Uterus (tissue), 3 donors: ENCODE measurements at regions not wholly inside any gene's neighbourhood (a gene's known extent, or its start where the extent isn't known, plus 50 kb on each side); places are given as distances from the start of the nearest gene placed in this dataset.

Experiments
- DNase-seq, 2 donors: peaks; one replicate each; pipeline ENCODE4 v3.0.0-alpha.2; 2019 to 2020
- H3K27ac ChIP-seq, 2 donors: fragments of 200-600 bp; sonication (generic); 1 replicate in 1 of 2; 2 replicates in 1 of 2; pipeline ENCODE4 v1.5.1; 2016 to 2018
- H3K27me3 ChIP-seq, 2 donors: fragments of 200-600 bp; sonication (generic); one replicate each; pipeline ENCODE4 v1.5.1; 2018 to 2019; ENCODE audit warnings: control low read depth in 1 of 2
- H3K36me3 ChIP-seq, 2 donors: fragments of 200-600 bp; sonication (generic); one replicate each; pipeline ENCODE4 v1.5.1; 2019; ENCODE audit warnings: control low read depth in 1 of 2
- H3K4me1 ChIP-seq, 2 donors: fragments of 200-600 bp; sonication (generic); one replicate each; pipeline ENCODE4 v1.5.1; 2018 to 2019; ENCODE audit warnings: control low read depth in 1 of 2
- H3K4me3 ChIP-seq, 2 donors: fragments of 200-600 bp; sonication (generic); 1 replicate in 1 of 2; 2 replicates in 1 of 2; pipeline ENCODE4 v1.5.1; 2018 to 2019; ENCODE audit warnings: mild to moderate bottlenecking in 1 of 2
- H3K9me3 ChIP-seq, 2 donors: fragments of 200-600 bp; sonication (generic); one replicate each; pipeline ENCODE4 v1.5.1; 2019; ENCODE audit warnings: control low read depth in 1 of 2
- POLR2A ChIP-seq, 2 donors: fragments of 450-650 bp; IDR thresholded peaks; one replicate each; pipeline ENCODE4 v1.6.1; 2016; ENCODE audit warnings: antibody characterized with exemption in 2 of 2, mild to moderate bottlenecking in 1 of 2, moderate library complexity in 1 of 2
- intact Hi-C: fragments of 100-400 bp; cut with DNase I; formaldehyde crosslinking; loops from one replicate; pipeline ENCODE4 v1.15.1; 2023; ENCODE audit warnings: low total_unique reads
- TF ChIP-seq, protein P1 (sequence below), 4 experiments: fragments of 200-600 bp in 2 of 4; fragments of 450-650 bp in 2 of 4; sonication (generic) in 2 of 4; IDR thresholded peaks; one replicate each; pipeline ENCODE4 v1.5.1; 2016 to 2019; ENCODE audit warnings: antibody characterized with exemption in 4 of 4, mild to moderate bottlenecking in 2 of 4, moderate library complexity in 1 of 4
- donor health status: DM: yes; HTN: yes; CAD: no.

DNA sequence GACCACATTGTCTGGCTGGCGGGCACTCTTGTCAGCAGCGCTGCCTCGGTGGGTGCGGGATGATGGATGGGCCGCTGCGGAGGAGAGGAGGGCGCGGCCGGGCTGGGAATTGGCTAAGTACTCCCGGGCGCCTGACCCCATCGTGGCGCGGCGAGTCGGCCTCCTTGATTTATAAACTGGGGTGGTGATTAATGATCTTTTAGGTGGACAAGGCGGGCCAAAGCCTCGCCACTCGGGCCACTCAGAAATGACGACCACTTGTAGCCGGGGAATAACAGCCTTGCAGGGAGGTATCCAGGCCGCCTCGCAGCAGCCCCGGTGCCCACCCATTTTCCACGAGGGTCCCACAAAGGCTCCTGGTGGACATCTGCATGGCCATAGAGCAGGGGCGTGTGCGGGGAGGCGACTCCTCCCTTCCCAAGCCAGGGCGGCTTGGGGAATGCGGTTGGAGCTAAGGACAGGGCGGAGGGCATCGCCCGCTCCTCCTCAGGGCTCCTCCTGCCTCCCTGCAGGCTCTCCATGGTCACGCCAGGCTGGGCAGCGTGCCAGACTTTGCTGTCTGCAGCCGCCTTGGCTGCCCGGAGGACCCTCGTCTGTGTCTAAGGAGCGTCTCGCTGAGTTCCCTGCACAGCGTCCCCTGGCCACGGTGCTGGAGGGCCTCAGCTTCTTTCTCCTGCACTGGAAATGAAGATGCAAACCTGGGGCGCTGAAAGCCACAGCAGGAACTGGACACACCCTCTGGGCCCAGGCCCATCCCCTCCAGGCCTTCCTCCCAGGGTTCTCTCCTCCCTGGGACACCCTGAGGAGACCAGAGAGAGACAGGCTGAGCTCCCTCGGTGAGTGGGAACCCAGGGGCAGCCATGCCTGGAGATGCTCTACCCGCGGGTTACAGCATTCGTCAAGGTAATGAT lies 287.4 kb upstream of the IRX4 start:
- no peaks in the 10 kb centered on the region for H3K27me3 ChIP-seq
- DNase-seq: no peak

DNA sequence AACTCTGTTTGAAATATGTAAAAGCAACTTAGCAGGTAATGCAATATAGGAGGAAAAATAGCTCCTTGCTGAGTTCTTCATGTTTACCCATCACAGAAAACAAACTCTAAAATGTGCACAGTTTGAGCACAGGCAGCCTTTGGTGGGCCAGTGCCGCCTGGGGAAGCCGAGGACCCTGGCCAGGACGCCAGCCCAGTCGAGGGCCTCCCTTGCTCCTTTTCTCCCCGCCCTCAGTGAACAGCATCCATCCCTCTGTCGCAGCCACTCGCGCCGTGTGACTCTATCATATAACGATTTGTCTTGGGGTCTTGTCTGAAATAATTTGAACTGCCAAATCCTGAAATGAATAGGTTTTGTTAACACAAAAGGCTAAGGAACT lies 286.7 kb upstream of the IRX4 start:
- no peak overlapping the region for H3K27ac ChIP-seq
- intact Hi-C loops: no loop called here
- no peak overlapping the region for H3K4me3 ChIP-seq
- no peaks in the 10 kb centered on the region for H3K4me1 ChIP-seq
- no peaks in the 10 kb centered on the region for H3K27me3 ChIP-seq
- no peaks in the 10 kb centered on the region for H3K9me3 ChIP-seq
- no peak for DNase-seq
- no peaks in the 10 kb centered on the region for H3K36me3 ChIP-seq
- TF ChIP-seq POLR2A (IDR thresholded peaks at IDR 0.05): no peak
- TF ChIP-seq, protein P1, sequence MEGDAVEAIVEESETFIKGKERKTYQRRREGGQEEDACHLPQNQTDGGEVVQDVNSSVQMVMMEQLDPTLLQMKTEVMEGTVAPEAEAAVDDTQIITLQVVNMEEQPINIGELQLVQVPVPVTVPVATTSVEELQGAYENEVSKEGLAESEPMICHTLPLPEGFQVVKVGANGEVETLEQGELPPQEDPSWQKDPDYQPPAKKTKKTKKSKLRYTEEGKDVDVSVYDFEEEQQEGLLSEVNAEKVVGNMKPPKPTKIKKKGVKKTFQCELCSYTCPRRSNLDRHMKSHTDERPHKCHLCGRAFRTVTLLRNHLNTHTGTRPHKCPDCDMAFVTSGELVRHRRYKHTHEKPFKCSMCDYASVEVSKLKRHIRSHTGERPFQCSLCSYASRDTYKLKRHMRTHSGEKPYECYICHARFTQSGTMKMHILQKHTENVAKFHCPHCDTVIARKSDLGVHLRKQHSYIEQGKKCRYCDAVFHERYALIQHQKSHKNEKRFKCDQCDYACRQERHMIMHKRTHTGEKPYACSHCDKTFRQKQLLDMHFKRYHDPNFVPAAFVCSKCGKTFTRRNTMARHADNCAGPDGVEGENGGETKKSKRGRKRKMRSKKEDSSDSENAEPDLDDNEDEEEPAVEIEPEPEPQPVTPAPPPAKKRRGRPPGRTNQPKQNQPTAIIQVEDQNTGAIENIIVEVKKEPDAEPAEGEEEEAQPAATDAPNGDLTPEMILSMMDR (IDR thresholded peaks at IDR 0.05): no peak

More for the DNA sequence above, 287.4 kb upstream of the IRX4 start:
- Histone ChIP-seq H3K9me3 (no peaks in the 10 kb centered on the region), H3K27ac (no peak overlapping the region), H3K4me3 (no peak overlapping the region), H3K36me3 (no peaks in the 10 kb centered on the region), H3K4me1 (no peaks in the 10 kb centered on the region)
- no peak for TF ChIP-seq POLR2A (IDR thresholded peaks at IDR 0.05)
- TF ChIP-seq, protein P1 (IDR thresholded peaks at IDR 0.05): no peak
- intact Hi-C loops: no loop called here

DNA sequence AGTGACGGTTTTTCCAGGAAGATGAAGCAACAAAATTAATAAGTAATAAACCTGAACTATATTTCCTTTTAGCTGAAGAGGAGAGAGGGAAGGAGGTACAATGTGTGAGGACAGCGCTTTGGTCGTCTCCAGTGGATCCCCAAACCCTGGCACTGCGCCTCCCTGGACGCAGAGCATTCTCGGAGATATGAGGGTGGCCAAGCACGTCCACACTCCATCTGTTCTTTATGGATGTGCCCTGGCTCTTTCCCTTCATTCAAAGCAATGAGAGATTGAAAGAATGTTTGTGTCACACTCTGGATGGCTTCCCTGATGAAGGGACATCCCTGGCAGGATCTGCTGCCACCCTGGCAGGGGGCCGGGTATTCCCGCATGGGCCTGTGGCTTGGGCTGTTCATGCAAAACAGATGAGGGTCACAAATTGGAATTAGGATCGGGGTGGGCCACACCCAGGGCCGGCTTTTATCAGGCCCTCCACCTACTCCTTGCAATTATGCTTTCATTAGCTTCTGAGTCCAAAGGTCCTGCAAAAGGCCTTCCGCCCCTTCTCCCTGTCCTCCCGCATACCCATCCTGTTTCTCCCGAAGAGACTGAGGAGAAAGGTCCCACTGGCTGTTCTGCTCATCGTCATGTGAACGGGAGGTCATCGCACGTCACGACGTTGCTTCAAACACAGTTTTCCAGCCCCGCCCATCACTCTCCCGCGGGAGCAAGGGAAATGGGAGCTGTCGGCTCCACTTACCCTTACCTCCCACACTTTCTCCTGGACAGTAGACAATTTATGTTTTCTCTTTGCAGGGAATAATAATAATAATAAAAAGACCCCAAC lies 286.1 kb upstream of the IRX4 start:
- Histone ChIP-seq H3K4me1 (no peaks in the 10 kb centered on the region), H3K27ac (no peak overlapping the region), H3K9me3 (no peaks in the 10 kb centered on the region), H3K36me3 (no peaks in the 10 kb centered on the region), H3K4me3 (no peak overlapping the region), H3K27me3 (no peaks in the 10 kb centered on the region)
- intact Hi-C loops: no loop called here
- no peak for DNase-seq
- TF ChIP-seq, protein P1 (IDR thresholded peaks at IDR 0.05): no peak
- TF ChIP-seq POLR2A (IDR thresholded peaks at IDR 0.05): no peak

DNA sequence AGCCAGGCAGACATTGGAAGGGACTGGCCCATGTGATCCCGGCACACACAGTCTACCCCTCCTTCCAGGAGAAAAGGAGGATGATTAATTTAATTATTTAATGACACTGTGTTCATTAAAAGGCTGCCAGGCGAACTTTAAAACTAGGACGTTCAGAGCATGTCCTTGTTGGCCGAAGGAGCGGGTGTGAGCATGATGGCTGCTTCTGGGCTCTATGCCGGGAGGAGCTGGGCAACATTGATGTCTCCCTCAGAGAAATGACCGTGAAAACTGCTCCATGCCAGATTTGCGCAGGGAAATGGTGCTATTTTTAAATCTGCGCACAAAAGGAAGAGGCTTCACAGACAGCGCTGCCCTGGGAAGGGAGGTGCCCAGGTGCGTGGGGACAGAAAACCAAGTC lies 284.9 kb upstream of the IRX4 start:
- no peak for DNase-seq
- TF ChIP-seq, protein P1 (IDR thresholded peaks at IDR 0.05): no peak
- Histone ChIP-seq H3K36me3 (no peaks in the 10 kb centered on the region), H3K4me3 (no peak overlapping the region), H3K27me3 (no peaks in the 10 kb centered on the region), H3K4me1 (no peaks in the 10 kb centered on the region), H3K9me3 (no peaks in the 10 kb centered on the region), H3K27ac (no peak overlapping the region)
- intact Hi-C loops: no loop called here

DNA sequence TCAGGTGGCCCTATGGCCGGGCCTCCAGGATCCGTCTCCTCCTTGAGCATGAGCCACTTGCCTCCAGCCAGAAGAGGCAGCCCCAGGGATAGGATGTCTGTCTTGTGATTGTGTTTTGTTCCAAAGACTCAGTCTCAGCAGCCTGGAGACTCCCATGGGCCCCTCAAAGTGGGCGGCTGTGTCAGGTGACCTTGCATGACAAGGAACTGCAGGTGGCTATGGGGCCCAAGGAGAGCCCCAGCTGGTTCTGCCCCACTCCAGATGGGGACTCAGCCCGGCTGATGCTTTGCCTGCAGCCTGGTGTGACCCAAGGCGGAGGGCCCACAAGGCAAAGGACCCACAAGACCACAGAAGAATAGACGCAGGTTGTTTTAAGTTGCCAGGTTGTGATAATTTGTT lies 284.3 kb upstream of the IRX4 start:
- H3K27ac ChIP-seq: no peak overlapping the region
- no peaks in the 10 kb centered on the region for H3K4me1 ChIP-seq
- no peak for TF ChIP-seq POLR2A (IDR thresholded peaks at IDR 0.05)
- TF ChIP-seq, protein P1 (IDR thresholded peaks at IDR 0.05): no peak
- H3K27me3 ChIP-seq: no peaks in the 10 kb centered on the region
- no peak for DNase-seq
- no peaks in the 10 kb centered on the region for H3K36me3 ChIP-seq
- intact Hi-C loops: no loop called here
- H3K9me3 ChIP-seq: no peaks in the 10 kb centered on the region
- no peak overlapping the region for H3K4me3 ChIP-seq
